ENCODE measurements at regions not wholly inside any gene's neighbourhood (a gene's known extent, or its start where the extent isn't known, plus 50 kb on each side); places are given as distances from the start of the nearest gene placed in this dataset.

GRCh38 chr12:46898152-46898931, 72.5 kb upstream of the SLC38A4 start:
- DNase-seq (ENCODE audit: extremely low read depth, insufficient read length): no peak
- Histone ChIP-seq H3K36me3 (ENCODE audit: control insufficient read depth, insufficient read depth, low read length) (no peaks in the 10 kb centered on the region), H3K27me3 (replicated peaks; ENCODE audit: control insufficient read depth, insufficient read depth, low read length) (no peaks in the 10 kb centered on the region; the same call in 1 of the 2 replicates), H3K4me3 (replicated peaks; ENCODE audit: low read depth, low read length) (no peak overlapping the region)
- no peak for TF ChIP-seq CTCF (IDR thresholded peaks at IDR 0.05; ENCODE audit: insufficient read depth, low read length, poor library complexity, severe bottlenecking)

GRCh38 chr12:46898989-46899388, 73.2 kb upstream of the SLC38A4 start:
- no peak for DNase-seq (ENCODE audit: extremely low read depth, insufficient read length)
- TF ChIP-seq CTCF (IDR thresholded peaks at IDR 0.05; ENCODE audit: insufficient read depth, low read length, poor library complexity, severe bottlenecking): no peak
- no peaks in the 10 kb centered on the region for H3K36me3 ChIP-seq (ENCODE audit: control insufficient read depth, insufficient read depth, low read length)
- H3K27me3 ChIP-seq (replicated peaks; ENCODE audit: control insufficient read depth, insufficient read depth, low read length): no peaks in the 10 kb centered on the region; the same call in 1 of the 2 replicates
- no peak overlapping the region for H3K4me3 ChIP-seq (replicated peaks; ENCODE audit: low read depth, low read length)

- no peaks in the 10 kb centered on the region for H3K36me3 ChIP-seq (ENCODE audit: control insufficient read depth, insufficient read depth, low read length)
- H3K27me3 ChIP-seq (replicated peaks; ENCODE audit: control insufficient read depth, insufficient read depth, low read length): no peaks in the 10 kb centered on the region; the same call in 1 of the 2 replicates
- DNase-seq (ENCODE audit: extremely low read depth, insufficient read length): no peak
- no peak for TF ChIP-seq CTCF (IDR thresholded peaks at IDR 0.05; ENCODE audit: insufficient read depth, low read length, poor library complexity, severe bottlenecking)
- H3K4me3 ChIP-seq (replicated peaks; ENCODE audit: low read depth, low read length): no peak overlapping the region
Observed at GRCh38 chr12:46900734-46901463, 75.1 kb upstream of the SLC38A4 start.

GRCh38 chr12:46901464-46902205, 75.8 kb upstream of the SLC38A4 start:
- TF ChIP-seq CTCF (IDR thresholded peaks at IDR 0.05; ENCODE audit: insufficient read depth, low read length, poor library complexity, severe bottlenecking): no peak
- H3K36me3 ChIP-seq (ENCODE audit: control insufficient read depth, insufficient read depth, low read length): no peaks in the 10 kb centered on the region
- H3K27me3 ChIP-seq (replicated peaks; ENCODE audit: control insufficient read depth, insufficient read depth, low read length): no peaks in the 10 kb centered on the region; the same call in 1 of the 2 replicates
- no peak for DNase-seq (ENCODE audit: extremely low read depth, insufficient read length)
- no peak overlapping the region for H3K4me3 ChIP-seq (replicated peaks; ENCODE audit: low read depth, low read length)

GRCh38 chr12:46903058-46903457, 77.3 kb upstream of the SLC38A4 start:
- TF ChIP-seq CTCF (IDR thresholded peaks at IDR 0.05; ENCODE audit: insufficient read depth, low read length, poor library complexity, severe bottlenecking): no peak
- H3K4me3 ChIP-seq (replicated peaks; ENCODE audit: low read depth, low read length): no peak overlapping the region
- H3K36me3 ChIP-seq (ENCODE audit: control insufficient read depth, insufficient read depth, low read length): no peaks in the 10 kb centered on the region
- no peak for DNase-seq (ENCODE audit: extremely low read depth, insufficient read length)
- no peaks in the 10 kb centered on the region; the same call in 1 of the 2 replicates for H3K27me3 ChIP-seq (replicated peaks; ENCODE audit: control insufficient read depth, insufficient read depth, low read length)

Data from GM06990 (cell line).